Liver (tissue), 8 donors: ENCODE measurements at regions not wholly inside any gene's neighbourhood (a gene's known extent, or its start where the extent isn't known, plus 50 kb on each side); places are given as distances from the start of the nearest gene placed in this dataset.

Experiments
- DNase-seq: peaks from one replicate; pipeline ENCODE4 v3.0.0-alpha.2; 2017; ENCODE audit warnings: low spot score
- H3K27ac ChIP-seq, 2 donors: one replicate each; pipeline ENCODE4 v1.7.0; 2013; ENCODE audit warnings: inconsistent platforms in 2 of 2, low read length in 2 of 2, control low read depth in 1 of 2, low read depth in 1 of 2, mild to moderate bottlenecking in 1 of 2
- H3K27me3 ChIP-seq, 4 donors: one replicate each; pipeline versions ENCODE4 v1.6.1 to v1.7.0; 2013; ENCODE audit warnings: low read length in 3 of 4, inconsistent platforms in 1 of 4, mild to moderate bottlenecking in 1 of 4, moderate library complexity in 1 of 4; ENCODE audit not compliant: control insufficient read depth in 4 of 4, insufficient read depth in 4 of 4
- H3K36me3 ChIP-seq, 4 donors: one replicate each; pipeline versions ENCODE4 v1.6.1 to v1.7.0; 2013; ENCODE audit warnings: low read length in 3 of 4, mild to moderate bottlenecking in 3 of 4, low read depth in 1 of 4, moderate library complexity in 1 of 4; ENCODE audit not compliant: control insufficient read depth in 4 of 4, insufficient read depth in 3 of 4
- H3K4me1 ChIP-seq, 4 donors: one replicate each; pipeline versions ENCODE4 v1.6.1 to v1.7.0; 2013; ENCODE audit warnings: low read length in 3 of 4, mild to moderate bottlenecking in 3 of 4, moderate library complexity in 1 of 4; ENCODE audit not compliant: control insufficient read depth in 4 of 4, insufficient read depth in 4 of 4
- H3K4me3 ChIP-seq, 3 donors: one replicate each; pipeline versions ENCODE4 v1.6.1 to v1.7.0; 2013; ENCODE audit warnings: low read length in 3 of 3, control low read depth in 1 of 3, low read depth in 1 of 3, mild to moderate bottlenecking in 1 of 3
- H3K9ac ChIP-seq, 2 donors: one replicate each; pipeline ENCODE4 v1.7.0; 2013; ENCODE audit warnings: low read length in 2 of 2, mild to moderate bottlenecking in 2 of 2, moderate library complexity in 2 of 2, control low read depth in 1 of 2, low read depth in 1 of 2
- H3K9me3 ChIP-seq, 4 donors: one replicate each; pipeline versions ENCODE4 v1.6.1 to v1.7.0; 2013; ENCODE audit warnings: low read length in 3 of 4; ENCODE audit not compliant: control insufficient read depth in 4 of 4
- ATF3 ChIP-seq: IDR thresholded peaks from 2 replicates; pipeline ENCODE4 v1.6.1; 2016; ENCODE audit warnings: antibody characterized with exemption
- CTCF ChIP-seq: fragments of 150-350 bp; IDR thresholded peaks from 2 replicates; pipeline ENCODE4 v1.5.1; 2017; ENCODE audit warnings: improper control_type of control experiment, low read depth, low read length; ENCODE audit not compliant: missing input control
- EGR1 ChIP-seq, 2 donors: IDR thresholded peaks; 2 replicates each; pipeline ENCODE4 v1.6.1; 2016 to 2018; ENCODE audit warnings: antibody characterized with exemption in 2 of 2, low read depth in 2 of 2
- FOXA1 ChIP-seq: IDR thresholded peaks from 2 replicates; pipeline ENCODE4 v1.6.1; 2016; ENCODE audit warnings: antibody characterized with exemption
- FOXA2 ChIP-seq: IDR thresholded peaks from 2 replicates; pipeline ENCODE4 v1.6.1; 2016; ENCODE audit warnings: antibody characterized with exemption
- GABPA ChIP-seq, 2 donors: IDR thresholded peaks in 1 of 2; conservative IDR thresholded peaks in 1 of 2; 2 replicates each; pipeline ENCODE4 v1.6.1; 2016; ENCODE audit warnings: antibody characterized with exemption in 2 of 2, mild to moderate bottlenecking in 1 of 2, moderate library complexity in 1 of 2
- HNF4A ChIP-seq, 2 donors: conservative IDR thresholded peaks; 2 replicates each; pipeline ENCODE4 v1.6.1; 2016; ENCODE audit warnings: antibody characterized with exemption in 2 of 2, mild to moderate bottlenecking in 2 of 2
- HNF4G ChIP-seq: IDR thresholded peaks from 2 replicates; pipeline ENCODE4 v1.6.1; 2016; ENCODE audit warnings: antibody characterized with exemption
- JUND ChIP-seq, 2 donors: IDR thresholded peaks; 2 replicates each; pipeline ENCODE4 v1.6.1; 2016; ENCODE audit warnings: antibody characterized with exemption in 2 of 2
- MAX ChIP-seq: IDR thresholded peaks from 2 replicates; pipeline ENCODE4 v1.6.1; 2016; ENCODE audit warnings: antibody characterized with exemption
- NR2F2 ChIP-seq: IDR thresholded peaks from 2 replicates; pipeline ENCODE4 v1.6.1; 2016; ENCODE audit warnings: antibody characterized with exemption
- RAD21 ChIP-seq, 2 donors: IDR thresholded peaks; 2 replicates each; pipeline ENCODE4 v1.6.1; 2016; ENCODE audit warnings: antibody characterized with exemption in 2 of 2, mild to moderate bottlenecking in 2 of 2
- REST ChIP-seq: IDR thresholded peaks from 2 replicates; pipeline ENCODE4 v1.6.1; 2016; ENCODE audit warnings: antibody characterized with exemption, mild to moderate bottlenecking
- RXRA ChIP-seq, 2 donors: IDR thresholded peaks; 2 replicates each; pipeline ENCODE4 v1.6.1; 2017 to 2018; ENCODE audit warnings: antibody characterized with exemption in 2 of 2, mild to moderate bottlenecking in 1 of 2
- SP1 ChIP-seq: IDR thresholded peaks from 2 replicates; pipeline ENCODE4 v1.6.1; 2018; ENCODE audit warnings: antibody characterized with exemption, mild to moderate bottlenecking
- TAF1 ChIP-seq: conservative IDR thresholded peaks from 2 replicates; pipeline ENCODE4 v1.6.1; 2016; ENCODE audit warnings: antibody characterized with exemption, mild to moderate bottlenecking
- ZBTB33 ChIP-seq: IDR thresholded peaks from 2 replicates; pipeline ENCODE4 v1.6.1; 2016; ENCODE audit warnings: antibody characterized with exemption
- WGBS: extraction: QIAGEN DNeasy Blood & Tissue Kit; methylation state at CpG from one replicate; pipeline ENCODE4 v1.1.7; 2013; 5-methylcytosine and 5-hydroxymethylcytosine counted together
- donor health status: healthy.
- donor health status: healthy.
- donor health status: healthy.
- donor health status: healthy.
- donor health status: healthy.

GRCh38 chr10:62517252-62517651 is 143.1 kb downstream of the ZNF365 start:
- Histone ChIP-seq H3K4me3 (no peak overlapping the region), H3K27me3 (no peaks in the 10 kb centered on the region), H3K9ac (no peak overlapping the region), H3K4me1 (no peaks in the 10 kb centered on the region), H3K27ac (no peak overlapping the region), H3K9me3 (no peaks in the 10 kb centered on the region), H3K36me3 (no peaks in the 10 kb centered on the region)
- no peak for DNase-seq
- WGBS = 89% methylated on average over 2 of the region's 2 CpGs
- no peak for TF ChIP-seq ATF3
- no peak for TF ChIP-seq GABPA (IDR thresholded peaks at IDR 0.05 in 1 of 2, conservative IDR thresholded peaks at IDR 0.05 in 1 of 2)
- TF ChIP-seq CTCF = no peak
- no peak for TF ChIP-seq HNF4A (conservative IDR thresholded peaks at IDR 0.05)
- TF ChIP-seq SP1 = no peak
- no peak for TF ChIP-seq RXRA (IDR thresholded peaks at IDR 0.05)
- TF ChIP-seq EGR1 (IDR thresholded peaks at IDR 0.05; ENCODE audit: low read depth in 2 of 2) = no peak
- TF ChIP-seq MAX = no peak
- TF ChIP-seq REST = no peak
- TF ChIP-seq NR2F2 = no peak
- no peak for TF ChIP-seq TAF1
- no peak for TF ChIP-seq RAD21 (IDR thresholded peaks at IDR 0.05)
- no peak for TF ChIP-seq FOXA2
- no peak for TF ChIP-seq HNF4G
- TF ChIP-seq JUND (IDR thresholded peaks at IDR 0.05) = no peak
- TF ChIP-seq ZBTB33 = no peak
- TF ChIP-seq FOXA1 = no peak
